ENCODE measurements at regions not wholly inside any gene's neighbourhood (a gene's known extent, or its start where the extent isn't known, plus 50 kb on each side); places are given as distances from the start of the nearest gene placed in this dataset.

DNA sequence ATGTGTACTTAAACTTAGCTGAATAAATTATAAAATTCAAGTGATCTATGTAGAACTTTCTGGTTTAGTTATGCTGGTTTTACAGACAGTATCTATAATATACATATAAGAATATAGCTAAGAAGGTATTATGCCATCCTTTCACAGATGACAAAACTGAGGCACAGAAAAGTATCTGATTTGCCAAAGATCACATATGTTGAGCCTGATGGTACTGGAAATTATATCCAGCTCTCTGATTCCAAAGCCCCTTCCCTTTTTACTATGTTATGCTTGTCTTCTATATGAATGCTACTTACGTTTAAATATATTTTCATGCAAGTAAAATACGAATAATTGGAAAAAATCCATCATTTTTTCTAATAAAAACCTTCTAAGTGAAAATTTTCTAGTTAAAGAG is 1631.3 kb downstream of the DPP10 start:
- TF ChIP-seq CTCF (IDR thresholded peaks at IDR 0.05) (no peak), POLR2A (IDR thresholded peaks at IDR 0.05) (no peak), POLR2AphosphoS5 (IDR thresholded peaks at IDR 0.05) (no peak), EP300 (IDR thresholded peaks at IDR 0.05) (no peak)
